Activated B cell treated with CpG ODN at 0.5 μM for 24 hours (primary cell): ENCODE measurements at regions not wholly inside any gene's neighbourhood (a gene's known extent, or its start where the extent isn't known, plus 50 kb on each side); places are given as distances from the start of the nearest gene placed in this dataset.

Experiments
- ATAC-seq: fragments of 200-7000 bp; cut with Tn5 transposase; one replicate; pipeline ENCODE4 v1.10.0; 2021; ENCODE audit warnings: low read depth, mild to moderate bottlenecking, moderate library complexity
- CTCF ChIA-PET: fragments of 350-600 bp; sonication (Branson Sonifier 250); formaldehyde crosslinking; loops from one replicate; lab custom pipeline; 2021; ENCODE audit warnings: antibody characterized with exemption; lab: Charles Lee
- POLR2A ChIA-PET: fragments of 350-600 bp; sonication (Branson Sonifier 250); formaldehyde crosslinking; loops from one replicate; lab custom pipeline; 2021; ENCODE audit warnings: antibody characterized with exemption; lab: Charles Lee
- DNase-seq: peaks from one replicate; pipeline ENCODE4 v3.0.0; 2022
- H3K27ac Mint-ChIP-seq: one replicate; pipeline ENCODE4 v1.8.0; 2020; ENCODE audit warnings: mixed read lengths
- H3K27me3 Mint-ChIP-seq: one replicate; pipeline ENCODE4 v1.8.0; 2021; ENCODE audit warnings: mixed read lengths
- H3K36me3 Mint-ChIP-seq: one replicate; pipeline ENCODE4 v1.8.0; 2021; ENCODE audit warnings: low read depth, mixed read lengths
- H3K4me1 Mint-ChIP-seq: one replicate; pipeline ENCODE4 v1.8.0; 2021; ENCODE audit warnings: mixed read lengths
- H3K4me3 Mint-ChIP-seq: one replicate; pipeline ENCODE4 v1.8.0; 2020; ENCODE audit warnings: mild to moderate bottlenecking, mixed read lengths
- H3K9me3 Mint-ChIP-seq: one replicate; pipeline ENCODE4 v1.8.0; 2020; ENCODE audit warnings: mixed read lengths
- CTCF ChIP-seq: fragments of 200-600 bp; IDR thresholded peaks from one replicate; pipeline ENCODE4 v1.8.0; 2022; ENCODE audit warnings: antibody characterized with exemption, mild to moderate bottlenecking
- intact Hi-C: fragments of 100-400 bp; cut with micrococcal nuclease; formaldehyde crosslinking; loops from one replicate; pipeline ENCODE4 v1.15.1; 2024

GRCh38 chr14:61994589-61994988, 232.4 kb downstream of the SNAPC1 start:
- H3K36me3 Mint-ChIP-seq: no peaks in the 10 kb centered on the region
- CTCF ChIA-PET: interaction anchor here (1.5 kb wide), 1 partner anchor 123 kb away, joined by 3 read pairs; no protein-coding TSS in a partner anchor
- no peaks in the 10 kb centered on the region for H3K9me3 Mint-ChIP-seq
- no peak overlapping the region for H3K4me3 Mint-ChIP-seq
- H3K27ac Mint-ChIP-seq: no peak overlapping the region
- DNase-seq (no peak), ATAC-seq (no peak)
- no peaks in the 10 kb centered on the region for H3K4me1 Mint-ChIP-seq
- no peak for TF ChIP-seq CTCF
- intact Hi-C loops: no loop called here
- POLR2A ChIA-PET: no interaction called here
- H3K27me3 Mint-ChIP-seq: no peaks in the 10 kb centered on the region

- H3K36me3 Mint-ChIP-seq: no peaks in the 10 kb centered on the region
- ChIA-PET POLR2A (no interaction called here), CTCF (no interaction called here)
- TF ChIP-seq CTCF: no peak
- DNase-seq (no peak), ATAC-seq (no peak)
- H3K9me3 Mint-ChIP-seq: peaks cover 2% of the 10 kb centered on the region
- H3K27ac Mint-ChIP-seq: no peak overlapping the region
- H3K4me3 Mint-ChIP-seq: no peak overlapping the region
- H3K27me3 Mint-ChIP-seq: no peaks in the 10 kb centered on the region
- intact Hi-C loops: no loop called here
- H3K4me1 Mint-ChIP-seq: no peaks in the 10 kb centered on the region
These were observed 234.5 kb downstream of the SNAPC1 start for GRCh38 chr14:61996753-61997152.

GRCh38 chr14:61997161-61997560, 234.9 kb downstream of the SNAPC1 start:
- H3K4me1 Mint-ChIP-seq: no peaks in the 10 kb centered on the region
- no peak for TF ChIP-seq CTCF
- no peak overlapping the region for H3K27ac Mint-ChIP-seq

GRCh38 chr14:62001963-62002362, 239.7 kb downstream of the SNAPC1 start:
- H3K9me3 Mint-ChIP-seq: peaks cover 11% of the 10 kb centered on the region
- no peaks in the 10 kb centered on the region for H3K27me3 Mint-ChIP-seq
- no peak for DNase-seq
- no peak for TF ChIP-seq CTCF
- no peak overlapping the region for H3K4me3 Mint-ChIP-seq
- no peaks in the 10 kb centered on the region for H3K36me3 Mint-ChIP-seq
- ChIA-PET CTCF (no interaction called here), POLR2A (no interaction called here)
- no peak overlapping the region for H3K27ac Mint-ChIP-seq
- no peak for ATAC-seq
- peaks cover 7% of the 10 kb centered on the region for H3K4me1 Mint-ChIP-seq
- intact Hi-C loops: no loop called here

More at GRCh38 chr14:61997161-61997560, 234.9 kb downstream of the SNAPC1 start:
- no peak overlapping the region for H3K4me3 Mint-ChIP-seq
- ATAC-seq: no peak
- ChIA-PET POLR2A (no interaction called here), CTCF (no interaction called here)
- H3K27me3 Mint-ChIP-seq: no peaks in the 10 kb centered on the region
- no peaks in the 10 kb centered on the region for H3K36me3 Mint-ChIP-seq
- peaks cover 4% of the 10 kb centered on the region for H3K9me3 Mint-ChIP-seq
- no peak for DNase-seq
- intact Hi-C loops: no loop called here

- Mint-ChIP-seq H3K27me3 (no peaks in the 10 kb centered on the region), H3K4me3 (no peak overlapping the region), H3K27ac (no peak overlapping the region), H3K4me1 (peaks cover 7% of the 10 kb centered on the region), H3K36me3 (no peaks in the 10 kb centered on the region), H3K9me3 (peaks cover 11% of the 10 kb centered on the region)
- no peak for TF ChIP-seq CTCF
- DNase-seq (no peak), ATAC-seq (peak; percentile 72)
- CTCF ChIA-PET: interaction anchor here (1.1 kb wide), 1 partner anchor 124 kb away, joined by 3 read pairs; no protein-coding TSS in a partner anchor
- intact Hi-C loops: no loop called here
- POLR2A ChIA-PET: no interaction called here
These were observed 240.4 kb downstream of the SNAPC1 start for GRCh38 chr14:62002642-62003041.
